ENCODE measurements at regions not wholly inside any gene's neighbourhood (a gene's known extent, or its start where the extent isn't known, plus 50 kb on each side); places are given as distances from the start of the nearest gene placed in this dataset.

GRCh38 chr2:8624855-8625398 is 56.9 kb upstream of the ID2 start:
- Histone ChIP-seq H3K4me1 (ENCODE audit: control insufficient read depth in 4 of 4, insufficient read depth in 4 of 4, low read length in 3 of 4) (peaks cover 14 to 39% (median 34%) of the 10 kb centered on the region in 4 donors), H3K9ac (ENCODE audit: low read depth in 1 of 2, low read length in 2 of 2) (no peak overlapping the region), H3K4me3 (ENCODE audit: low read depth in 1 of 3, low read length in 3 of 3) (no peak overlapping the region), H3K27me3 (ENCODE audit: control insufficient read depth in 4 of 4, insufficient read depth in 4 of 4, low read length in 3 of 4) (no peaks in the 10 kb centered on the region), H3K9me3 (ENCODE audit: control insufficient read depth in 4 of 4, low read length in 3 of 4) (no peaks in the 10 kb centered on the region), H3K27ac (ENCODE audit: low read depth in 1 of 2, low read length in 2 of 2) (peak overlapping the region; percentile 56 to 59), H3K36me3 (ENCODE audit: control insufficient read depth in 4 of 4, insufficient read depth in 3 of 4, low read depth in 1 of 4, low read length in 3 of 4) (no peaks in the 10 kb centered on the region)
- TF ChIP-seq GABPA (IDR thresholded peaks at IDR 0.05 in 1 of 2, conservative IDR thresholded peaks at IDR 0.05 in 1 of 2), result no peak
- no peak for TF ChIP-seq EGR1 (IDR thresholded peaks at IDR 0.05; ENCODE audit: low read depth in 2 of 2)
- no peak for TF ChIP-seq JUND (IDR thresholded peaks at IDR 0.05)
- TF ChIP-seq REST (IDR thresholded peaks at IDR 0.05), result no peak
- no peak for TF ChIP-seq SP1 (IDR thresholded peaks at IDR 0.05)
- no peak for TF ChIP-seq ZBTB33 (IDR thresholded peaks at IDR 0.05)
- TF ChIP-seq HNF4A (conservative IDR thresholded peaks at IDR 0.05), result no peak
- no peak for TF ChIP-seq ATF3 (IDR thresholded peaks at IDR 0.05)
- no peak for TF ChIP-seq YY1 (IDR thresholded peaks at IDR 0.05)
- no peak for TF ChIP-seq MAX (IDR thresholded peaks at IDR 0.05)
- TF ChIP-seq TAF1 (conservative IDR thresholded peaks at IDR 0.05), result no peak
- TF ChIP-seq RAD21 (IDR thresholded peaks at IDR 0.05), result no peak
- no peak for TF ChIP-seq FOXA1 (IDR thresholded peaks at IDR 0.05)
- TF ChIP-seq NR2F2 (IDR thresholded peaks at IDR 0.05), result no peak
- TF ChIP-seq RXRA (IDR thresholded peaks at IDR 0.05), result no peak
- TF ChIP-seq FOXA2 (IDR thresholded peaks at IDR 0.05), result no peak
- TF ChIP-seq CTCF (IDR thresholded peaks at IDR 0.05; ENCODE audit: low read depth, low read length, missing input control), result no peak
- TF ChIP-seq HNF4G (IDR thresholded peaks at IDR 0.05), result no peak
- no peak for DNase-seq (ENCODE audit: low spot score)
- 62% methylated on average over 14 of the region's 14 CpGs for WGBS
